HG03439 (cell line): ENCODE measurements at regions not wholly inside any gene's neighbourhood (a gene's known extent, or its start where the extent isn't known, plus 50 kb on each side); places are given as distances from the start of the nearest gene placed in this dataset.

ENCODE experiments used
- ATAC-seq: cut with Tn5 transposase; IDR thresholded peaks from one replicate; pipeline ENCODE4 v1.9.1; 2021; ENCODE audit warnings: mild to moderate bottlenecking, moderate library complexity; ENCODE audit not compliant: unreplicated experiment

- no peak for ATAC-seq
These were observed 58.2 kb upstream of the STOX2 start for GRCh38 chr4:183846951-183847350.

- no peak for ATAC-seq
These were observed 56.3 kb upstream of the STOX2 start for GRCh38 chr4:183848805-183849204.

- ATAC-seq: no peak
These were observed 52.1 kb upstream of the STOX2 start for GRCh38 chr4:183852910-183853547.

GRCh38 chr4:183853548-183853940 lies 51.6 kb upstream of the STOX2 start:
- no peak for ATAC-seq
